Subcutaneous abdominal adipose tissue (tissue), 5 donors: ENCODE measurements at regions not wholly inside any gene's neighbourhood (a gene's known extent, or its start where the extent isn't known, plus 50 kb on each side); places are given as distances from the start of the nearest gene placed in this dataset.

Experiments
- H3K27ac ChIP-seq: one replicate; pipeline ENCODE4 v1.7.0; 2013; ENCODE audit warnings: low read depth, mild to moderate bottlenecking, inconsistent platforms, low read length, moderate library complexity
- H3K27me3 ChIP-seq, 5 donors: one replicate each; pipeline ENCODE4 v1.7.0; 2013; ENCODE audit warnings: low read length in 5 of 5, inconsistent platforms in 1 of 5; ENCODE audit not compliant: control insufficient read depth in 5 of 5, insufficient read depth in 4 of 5
- H3K36me3 ChIP-seq, 5 donors: one replicate each; pipeline ENCODE4 v1.7.0; 2013; ENCODE audit warnings: low read length in 5 of 5; ENCODE audit not compliant: control insufficient read depth in 5 of 5, insufficient read depth in 5 of 5
- H3K4me1 ChIP-seq, 5 donors: one replicate each; pipeline ENCODE4 v1.7.0; 2013; ENCODE audit warnings: low read length in 5 of 5, mild to moderate bottlenecking in 3 of 5, moderate library complexity in 1 of 5; ENCODE audit not compliant: control insufficient read depth in 5 of 5, insufficient read depth in 5 of 5
- H3K4me3 ChIP-seq, 5 donors: one replicate each; pipeline ENCODE4 v1.7.0; 2013; ENCODE audit warnings: low read length in 5 of 5, low read depth in 1 of 5
- H3K9ac ChIP-seq, 5 donors: one replicate each; pipeline ENCODE4 v1.7.0; 2013; ENCODE audit warnings: low read length in 5 of 5, mild to moderate bottlenecking in 4 of 5, moderate library complexity in 3 of 5
- H3K9me3 ChIP-seq, 5 donors: one replicate each; pipeline ENCODE4 v1.7.0; 2013; ENCODE audit warnings: low read length in 5 of 5; ENCODE audit not compliant: control insufficient read depth in 5 of 5
- donor health status: healthy.
- donor health status: healthy.
- donor health status: healthy.
- donor health status: healthy.
- donor health status: healthy.

DNA sequence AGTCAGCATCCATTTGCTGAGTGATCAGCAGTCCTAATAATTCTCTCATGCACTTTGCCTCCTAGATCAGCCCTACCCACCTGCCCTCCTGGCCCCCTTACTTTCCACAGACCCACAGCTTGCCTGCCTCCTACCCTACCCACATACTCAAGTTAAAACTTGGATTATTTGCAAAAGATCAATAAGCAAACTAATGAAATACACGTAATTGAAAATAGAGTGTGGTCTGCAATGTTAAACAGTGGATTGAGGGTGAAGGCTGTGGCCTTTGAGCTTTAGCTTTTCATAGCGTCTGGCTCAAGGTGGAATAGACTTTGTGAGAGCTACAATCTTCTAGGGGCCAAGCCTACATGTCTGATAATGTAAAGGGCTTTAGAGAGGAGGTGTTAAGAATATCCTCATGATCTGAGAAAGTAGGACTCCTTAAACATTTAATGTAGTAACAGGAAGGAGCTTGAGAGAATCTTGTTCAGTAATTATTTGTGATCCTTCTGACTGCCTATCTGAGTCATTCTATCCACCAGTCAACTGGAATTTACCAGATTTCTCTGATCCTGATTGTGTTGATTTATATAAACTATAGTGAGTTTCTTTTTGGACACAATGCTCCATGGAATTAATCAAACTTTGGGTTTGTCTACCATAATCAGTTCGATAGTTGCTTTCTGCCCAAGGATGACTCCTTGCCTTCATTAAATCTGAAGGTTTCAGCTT is 310.0 kb downstream of the HRH4 start:
- no peak overlapping the region for H3K27ac ChIP-seq
- peaks cover 0 to 4% (median 0%) of the 10 kb centered on the region in 5 donors for H3K4me1 ChIP-seq
- H3K4me3 ChIP-seq: no peak overlapping the region
- no peak overlapping the region for H3K9ac ChIP-seq
- H3K9me3 ChIP-seq: peaks cover 0 to 4% (median 0%) of the 10 kb centered on the region in 5 donors
- H3K36me3 ChIP-seq: no peaks in the 10 kb centered on the region
- H3K27me3 ChIP-seq: no peaks in the 10 kb centered on the region

DNA sequence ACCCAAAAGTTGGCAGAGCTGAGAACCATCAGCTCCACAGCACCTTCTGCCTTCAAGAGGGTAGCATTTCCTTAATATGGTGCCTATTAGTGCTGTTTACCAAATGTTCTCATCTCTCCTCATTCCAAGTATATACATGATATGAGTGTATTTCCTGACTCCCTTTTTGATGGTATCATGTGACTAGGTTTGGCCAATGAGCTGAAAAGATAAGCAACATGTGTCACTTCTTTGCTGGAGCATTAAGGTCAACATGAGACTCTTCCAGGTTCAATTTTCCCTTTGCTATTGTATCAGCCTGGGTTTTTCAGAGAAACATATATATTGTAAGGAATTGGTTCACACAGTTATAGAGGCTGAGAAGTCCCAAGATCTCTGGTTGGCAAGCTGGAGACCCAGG is 310.9 kb downstream of the HRH4 start:
- H3K27ac ChIP-seq: no peak overlapping the region
- H3K36me3 ChIP-seq: no peaks in the 10 kb centered on the region
- peaks cover 0 to 4% (median 0%) of the 10 kb centered on the region in 5 donors for H3K4me1 ChIP-seq
- no peak overlapping the region for H3K4me3 ChIP-seq
- peaks cover 0 to 2% (median 0%) of the 10 kb centered on the region in 5 donors for H3K9me3 ChIP-seq
- no peak overlapping the region for H3K9ac ChIP-seq
- H3K27me3 ChIP-seq: no peaks in the 10 kb centered on the region

DNA sequence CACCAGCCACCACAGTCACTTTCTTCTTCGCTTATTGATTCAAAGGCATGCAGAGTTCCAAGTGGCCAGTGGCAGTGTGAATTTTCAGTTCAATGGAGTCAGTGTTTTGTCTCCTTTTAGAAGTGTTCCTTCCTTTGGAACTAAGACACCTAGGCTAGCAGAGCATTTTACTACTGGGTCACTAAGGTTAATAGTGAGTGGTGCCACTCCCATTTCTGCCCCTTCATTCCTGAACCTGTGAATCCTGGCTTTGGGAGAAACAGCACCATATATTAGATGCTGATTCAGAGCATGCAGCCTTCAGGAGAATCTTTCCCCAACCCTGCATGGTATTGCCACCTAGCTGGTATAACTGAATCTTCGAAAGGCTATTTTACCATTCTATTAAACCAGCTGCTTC is 312.7 kb downstream of the HRH4 start:
- H3K9me3 ChIP-seq: no peaks in the 10 kb centered on the region
- H3K4me1 ChIP-seq: no peaks in the 10 kb centered on the region
- H3K9ac ChIP-seq: no peak overlapping the region
- H3K4me3 ChIP-seq: no peak overlapping the region
- H3K27me3 ChIP-seq: no peaks in the 10 kb centered on the region
- no peaks in the 10 kb centered on the region for H3K36me3 ChIP-seq
- H3K27ac ChIP-seq: no peak overlapping the region

- Histone ChIP-seq H3K4me3 (no peak overlapping the region), H3K9me3 (no peaks in the 10 kb centered on the region)
Observed at GRCh38 chr18:24776019-24776418, 315.6 kb downstream of the HRH4 start.

DNA sequence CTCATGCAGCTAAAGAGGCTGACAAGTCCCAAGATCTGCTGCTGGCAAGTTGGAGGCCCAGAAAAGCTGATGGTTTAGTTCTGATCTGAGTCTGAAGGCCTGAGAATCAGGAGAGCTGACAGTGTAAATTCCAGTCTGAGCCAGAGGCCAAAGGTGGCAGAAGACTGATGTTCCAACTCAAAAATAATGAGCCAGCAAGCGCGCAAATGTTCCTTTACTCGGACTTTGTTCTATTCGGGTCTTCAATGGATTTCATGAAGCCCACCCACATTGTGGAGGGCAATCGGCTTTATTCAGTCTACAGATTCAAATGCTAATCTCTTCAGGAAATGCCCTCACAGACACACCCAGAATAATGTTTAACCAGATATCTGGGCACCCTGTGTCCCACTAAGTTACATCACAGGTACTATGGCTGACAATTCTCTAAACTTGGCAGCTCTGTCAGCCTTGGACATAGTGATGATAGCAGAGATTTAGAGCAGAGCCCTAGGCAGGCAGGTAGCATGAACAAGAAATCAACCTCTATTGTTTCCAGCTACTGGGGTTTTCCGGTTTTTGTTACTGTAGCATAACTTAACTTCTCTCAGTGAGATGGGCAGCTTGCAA is 318.5 kb downstream of the HRH4 start:
- Histone ChIP-seq H3K9ac (no peak overlapping the region), H3K27ac (no peak overlapping the region), H3K9me3 (no peaks in the 10 kb centered on the region), H3K4me1 (peaks cover 0 to 2% (median 0%) of the 10 kb centered on the region in 5 donors), H3K36me3 (no peaks in the 10 kb centered on the region), H3K27me3 (no peaks in the 10 kb centered on the region), H3K4me3 (no peak overlapping the region)

More at GRCh38 chr18:24776019-24776418, 315.6 kb downstream of the HRH4 start:
- no peaks in the 10 kb centered on the region for H3K36me3 ChIP-seq
- no peaks in the 10 kb centered on the region for H3K27me3 ChIP-seq
- no peak overlapping the region for H3K27ac ChIP-seq
- H3K4me1 ChIP-seq: peaks cover 0 to 2% (median 0%) of the 10 kb centered on the region in 5 donors
- no peak overlapping the region for H3K9ac ChIP-seq

DNA sequence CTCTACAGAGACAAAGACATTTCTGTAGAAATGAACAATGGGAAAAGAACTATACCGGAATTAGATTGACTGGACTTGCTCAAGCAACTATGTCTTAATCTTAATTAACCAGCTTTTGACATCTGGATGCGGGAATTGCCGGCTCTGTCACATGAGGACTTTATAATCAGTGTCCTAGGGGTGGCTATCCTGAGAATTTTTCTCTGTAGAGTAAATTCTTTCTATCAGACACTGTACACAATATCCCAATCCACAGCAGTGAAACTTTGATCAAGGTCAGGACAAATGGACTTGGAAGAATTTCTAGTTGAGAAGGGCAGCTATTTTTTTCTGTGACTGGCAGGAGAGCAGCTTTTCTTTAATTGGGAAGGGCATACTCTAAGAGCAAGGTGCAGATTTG is 322.1 kb downstream of the HRH4 start:
- Histone ChIP-seq H3K4me1 (peaks cover 0 to 2% (median 0%) of the 10 kb centered on the region in 5 donors), H3K27ac (no peak overlapping the region)

GRCh38 chr18:24785019-24785418 is 324.6 kb downstream of the HRH4 start:
- Histone ChIP-seq H3K9me3 (peaks cover 0 to 3% (median 2%) of the 10 kb centered on the region in 5 donors), H3K4me1 (no peaks in the 10 kb centered on the region), H3K27me3 (no peaks in the 10 kb centered on the region), H3K36me3 (no peaks in the 10 kb centered on the region), H3K9ac (no peak overlapping the region), H3K4me3 (no peak overlapping the region), H3K27ac (no peak overlapping the region)

More for the DNA sequence above, 322.1 kb downstream of the HRH4 start:
- Histone ChIP-seq H3K9ac (no peak overlapping the region), H3K36me3 (no peaks in the 10 kb centered on the region), H3K9me3 (no peaks in the 10 kb centered on the region), H3K4me3 (no peak overlapping the region), H3K27me3 (no peaks in the 10 kb centered on the region)

DNA sequence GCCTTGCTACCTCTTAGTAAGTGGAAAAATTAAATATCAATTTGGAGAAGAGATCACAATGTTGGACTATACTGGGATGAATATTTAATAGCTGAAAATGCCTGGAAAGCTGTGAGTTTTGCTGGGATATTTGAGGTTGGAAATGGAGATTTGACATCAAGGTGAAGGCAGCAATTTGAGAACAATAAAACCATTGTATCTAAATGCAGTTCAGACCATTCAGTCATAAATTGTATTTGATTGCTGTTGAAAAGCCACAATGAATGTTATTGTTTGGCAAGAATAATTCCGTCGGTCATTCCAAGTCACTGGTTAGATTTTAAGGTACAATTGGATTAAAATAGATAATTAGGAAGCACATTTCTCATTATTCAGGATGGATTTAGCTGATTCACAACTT is 325.6 kb downstream of the HRH4 start:
- Histone ChIP-seq H3K27me3 (no peaks in the 10 kb centered on the region), H3K36me3 (no peaks in the 10 kb centered on the region), H3K9me3 (peaks cover 0 to 3% (median 2%) of the 10 kb centered on the region in 5 donors)

GRCh38 chr18:24790347-24790746 is 329.9 kb downstream of the HRH4 start:
- H3K36me3 ChIP-seq: no peaks in the 10 kb centered on the region
- H3K4me1 ChIP-seq: no peaks in the 10 kb centered on the region
- H3K27me3 ChIP-seq: peaks cover 0 to 3% (median 0%) of the 10 kb centered on the region in 5 donors
- no peak overlapping the region for H3K9ac ChIP-seq
- peaks cover 0 to 3% (median 2%) of the 10 kb centered on the region in 5 donors for H3K9me3 ChIP-seq
- no peak overlapping the region for H3K4me3 ChIP-seq
- no peak overlapping the region for H3K27ac ChIP-seq

More for the DNA sequence above, 325.6 kb downstream of the HRH4 start:
- H3K4me3 ChIP-seq: no peak overlapping the region
- no peaks in the 10 kb centered on the region for H3K4me1 ChIP-seq
- H3K27ac ChIP-seq: no peak overlapping the region
- no peak overlapping the region for H3K9ac ChIP-seq

GRCh38 chr18:24791751-24792545 is 331.5 kb downstream of the HRH4 start:
- H3K27ac ChIP-seq: no peak overlapping the region

More at GRCh38 chr18:24791751-24792545, 331.5 kb downstream of the HRH4 start:
- H3K4me1 ChIP-seq: no peaks in the 10 kb centered on the region
- no peaks in the 10 kb centered on the region for H3K36me3 ChIP-seq
- H3K4me3 ChIP-seq: no peak overlapping the region
- H3K9me3 ChIP-seq: peaks cover 0 to 3% (median 2%) of the 10 kb centered on the region in 5 donors
- peaks cover 0 to 3% (median 0%) of the 10 kb centered on the region in 5 donors for H3K27me3 ChIP-seq
- no peak overlapping the region for H3K9ac ChIP-seq
